Thyroid gland (tissue), 4 donors: ENCODE measurements at regions not wholly inside any gene's neighbourhood (a gene's known extent, or its start where the extent isn't known, plus 50 kb on each side); places are given as distances from the start of the nearest gene placed in this dataset.
"Not testable (repeated sequence)": the region's sequence is repeated elsewhere in the genome, so short reads cannot be mapped to it uniquely, and the experiment has no call there.

Experiments
- DNase-seq, 2 donors: peaks; one replicate each; pipeline ENCODE4 v3.0.0-alpha.2; 2019
- H3K27ac ChIP-seq, 3 donors: fragments of 200-600 bp; sonication (generic); 1 replicate in 2 of 3; 2 replicates in 1 of 3; pipeline ENCODE4 v1.5.1; 2016 to 2019; ENCODE audit warnings: mild to moderate bottlenecking in 1 of 3, moderate library complexity in 1 of 3
- H3K27me3 ChIP-seq: fragments of 200-600 bp; sonication (generic); one replicate; pipeline ENCODE4 v1.5.1; 2019
- H3K36me3 ChIP-seq, 2 donors: fragments of 200-600 bp; sonication (generic); one replicate each; pipeline ENCODE4 v1.5.1; 2016 to 2019
- H3K4me1 ChIP-seq, 2 donors: fragments of 200-600 bp; sonication (generic); one replicate each; pipeline ENCODE4 v1.5.1; 2017 to 2019
- H3K4me3 ChIP-seq, 3 donors: fragments of 200-600 bp; sonication (generic); replicated peaks in 1 of 3; 1 replicate in 2 of 3; 2 replicates in 1 of 3; pipeline ENCODE4 v1.5.1; 2016; ENCODE audit warnings: mild to moderate bottlenecking in 1 of 3
- H3K9me3 ChIP-seq: fragments of 200-600 bp; sonication (generic); one replicate; pipeline ENCODE4 v1.5.1; 2017
- WGBS, 2 donors: methylation state at CpG; one replicate each; pipeline ENCODE4 v1.1.5; 2017; 5-methylcytosine and 5-hydroxymethylcytosine counted together
- intact Hi-C: fragments of 100-400 bp; cut with DNase I; formaldehyde crosslinking; loops from one replicate; pipeline ENCODE4 v1.15.1; 2023

DNA sequence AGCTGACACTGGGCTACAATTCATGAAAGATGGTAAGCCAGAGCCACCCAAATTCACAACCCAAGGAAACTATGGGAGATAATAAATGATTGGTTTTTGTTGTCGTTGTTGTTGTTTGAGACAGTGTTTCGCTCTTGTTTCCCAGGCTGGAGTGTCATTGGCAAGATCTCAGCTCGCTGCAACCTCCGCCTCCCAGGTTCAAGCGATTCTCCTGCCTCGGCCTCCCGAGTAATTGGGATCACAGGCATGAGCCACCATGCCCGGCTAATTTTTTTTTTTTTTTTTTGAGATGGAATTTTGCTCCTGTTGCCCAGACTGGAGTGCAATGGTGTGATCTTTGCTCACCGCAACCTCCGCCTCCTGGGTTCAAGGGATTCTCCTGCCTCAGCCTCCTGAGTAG lies 65.9 kb upstream of the METTL9 start:
- DNase-seq, H3K27ac ChIP-seq, H3K9me3 ChIP-seq, H3K36me3 ChIP-seq, H3K4me1 ChIP-seq, H3K27me3 ChIP-seq, H3K4me3 ChIP-seq, intact Hi-C loops: not testable (repeated sequence)
- 95 to 98% methylated on average over 10 of the region's 10 CpGs for WGBS, 2 donors

DNA sequence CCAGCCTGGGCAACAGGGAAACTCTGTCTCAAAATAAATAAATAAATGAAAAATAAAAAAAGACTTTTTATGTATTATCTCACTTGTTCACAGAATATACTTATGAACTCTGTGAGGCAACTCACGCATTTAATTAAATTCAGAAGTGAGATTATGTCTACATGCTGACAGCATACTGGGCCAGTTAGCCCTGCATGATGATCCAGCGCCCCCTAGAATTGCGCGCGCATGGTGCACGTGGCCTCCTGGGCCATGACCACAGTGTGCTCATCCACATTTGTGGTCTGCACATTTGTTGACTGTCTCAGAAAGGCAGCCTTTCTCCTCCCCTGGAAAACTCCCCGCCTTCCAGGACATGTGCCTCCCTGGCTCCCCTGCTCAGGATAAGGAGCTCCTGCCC lies 64.8 kb upstream of the METTL9 start:
- DNase-seq, intact Hi-C loops, H3K36me3 ChIP-seq, H3K4me1 ChIP-seq, H3K4me3 ChIP-seq, H3K9me3 ChIP-seq, H3K27ac ChIP-seq, H3K27me3 ChIP-seq: not testable (repeated sequence)
- 83 to 90% methylated on average over 7 of the region's 7 CpGs for WGBS, 2 donors

DNA sequence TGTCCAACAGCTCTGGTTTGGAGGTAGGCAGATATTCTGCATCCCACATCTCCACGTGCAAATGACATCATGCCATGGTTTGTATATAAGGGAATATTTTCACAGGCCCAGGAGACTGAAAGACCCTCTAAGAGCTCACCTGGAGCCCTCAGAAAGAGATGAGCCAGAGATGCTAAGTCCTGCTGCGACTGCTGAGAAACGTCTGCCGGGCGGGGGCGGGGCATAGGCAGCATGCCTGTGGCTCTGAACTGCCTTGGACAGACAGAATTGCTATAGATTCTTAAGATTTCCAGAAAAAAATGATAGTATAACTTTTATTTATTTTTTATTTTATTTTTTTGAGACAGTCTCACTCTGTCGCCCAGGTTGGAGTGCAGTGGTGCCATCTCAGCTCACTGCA lies 64.2 kb upstream of the METTL9 start:
- intact Hi-C loops, DNase-seq, H3K36me3 ChIP-seq, H3K4me1 ChIP-seq, H3K27ac ChIP-seq, H3K9me3 ChIP-seq, H3K27me3 ChIP-seq, H3K4me3 ChIP-seq: not testable (repeated sequence)
- WGBS, 2 donors = 66 to 86% methylated on average over 5 of the region's 7 CpGs

DNA sequence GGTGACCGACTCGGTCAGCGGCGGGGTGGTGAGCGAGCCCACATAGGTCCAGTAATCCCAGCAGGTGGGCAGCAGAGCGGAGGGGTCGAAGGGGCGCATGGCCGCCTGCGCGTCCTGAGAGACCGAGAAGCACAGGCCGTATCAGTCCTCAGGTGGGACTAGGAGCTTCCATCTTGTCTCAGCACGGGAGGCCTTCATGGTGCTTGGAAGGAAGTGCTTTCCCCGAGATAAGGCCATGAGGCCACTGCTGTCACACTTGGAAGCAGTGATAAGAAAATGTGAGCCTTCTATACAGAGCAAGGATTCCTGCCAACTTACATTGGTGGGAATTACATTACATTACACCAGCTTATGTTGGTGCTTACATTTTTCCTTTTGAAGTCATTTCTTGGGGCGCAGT lies 62.6 kb upstream of the METTL9 start:
- H3K9me3 ChIP-seq, H3K27me3 ChIP-seq, H3K4me1 ChIP-seq, H3K36me3 ChIP-seq, intact Hi-C loops, H3K27ac ChIP-seq, DNase-seq, H3K4me3 ChIP-seq: not testable (repeated sequence)
- 84 to 91% methylated on average over 8 to 10 of the region's 16 CpGs for WGBS, 2 donors

DNA sequence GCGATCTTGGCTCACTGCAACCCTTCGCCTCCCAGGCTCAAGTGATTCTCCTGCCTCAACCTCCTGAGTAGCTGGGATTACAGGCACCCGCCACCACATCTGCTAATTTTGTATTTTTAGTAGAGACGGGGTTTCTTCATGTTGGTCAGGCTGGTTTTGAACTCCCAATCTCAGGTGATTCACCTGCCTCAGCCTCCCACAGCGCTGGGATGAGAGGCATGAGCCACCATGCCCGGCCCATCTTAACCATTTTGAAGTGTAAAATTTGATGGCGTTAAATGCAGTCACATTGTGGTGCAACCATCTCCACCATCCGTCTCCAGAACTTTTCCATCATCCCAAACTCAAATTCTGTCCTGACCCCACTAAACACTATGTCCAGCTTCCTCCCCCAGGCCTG lies 61.8 kb upstream of the METTL9 start:
- intact Hi-C loops, H3K9me3 ChIP-seq, H3K4me3 ChIP-seq, H3K27ac ChIP-seq, H3K27me3 ChIP-seq, H3K36me3 ChIP-seq, H3K4me1 ChIP-seq, DNase-seq: not testable (repeated sequence)
- 95 to 98% methylated on average over 8 of the region's 8 CpGs for WGBS, 2 donors

DNA sequence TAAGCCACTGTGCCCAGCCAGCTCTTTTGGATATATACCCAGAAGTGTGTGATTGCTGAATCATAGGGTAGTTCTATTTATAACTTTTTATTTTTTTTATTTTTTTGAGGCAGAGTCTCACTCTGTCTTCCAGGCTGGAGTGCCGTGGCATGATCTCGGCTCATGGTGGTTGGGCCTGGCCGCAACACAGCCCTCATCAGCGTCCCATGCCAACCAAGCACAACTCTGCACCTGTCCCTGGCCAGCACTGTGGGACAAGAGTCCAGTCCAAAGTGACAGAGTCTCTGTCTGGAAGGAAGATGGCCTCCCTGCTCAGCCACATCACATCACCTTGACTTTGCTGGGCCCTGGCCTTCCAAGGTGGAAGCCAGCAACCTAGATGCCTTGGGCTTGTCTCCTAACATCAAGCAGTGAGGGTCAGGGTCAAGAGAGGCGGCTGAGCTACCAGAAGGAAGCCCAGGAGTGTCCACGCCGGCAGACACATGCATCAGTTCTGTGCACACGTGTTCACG lies 60.2 kb upstream of the METTL9 start:
- 86 to 93% methylated on average over 9 of the region's 9 CpGs for WGBS, 2 donors
- H3K4me3 ChIP-seq, H3K9me3 ChIP-seq, H3K36me3 ChIP-seq, intact Hi-C loops, H3K27ac ChIP-seq, H3K27me3 ChIP-seq, H3K4me1 ChIP-seq, DNase-seq: not testable (repeated sequence)

DNA sequence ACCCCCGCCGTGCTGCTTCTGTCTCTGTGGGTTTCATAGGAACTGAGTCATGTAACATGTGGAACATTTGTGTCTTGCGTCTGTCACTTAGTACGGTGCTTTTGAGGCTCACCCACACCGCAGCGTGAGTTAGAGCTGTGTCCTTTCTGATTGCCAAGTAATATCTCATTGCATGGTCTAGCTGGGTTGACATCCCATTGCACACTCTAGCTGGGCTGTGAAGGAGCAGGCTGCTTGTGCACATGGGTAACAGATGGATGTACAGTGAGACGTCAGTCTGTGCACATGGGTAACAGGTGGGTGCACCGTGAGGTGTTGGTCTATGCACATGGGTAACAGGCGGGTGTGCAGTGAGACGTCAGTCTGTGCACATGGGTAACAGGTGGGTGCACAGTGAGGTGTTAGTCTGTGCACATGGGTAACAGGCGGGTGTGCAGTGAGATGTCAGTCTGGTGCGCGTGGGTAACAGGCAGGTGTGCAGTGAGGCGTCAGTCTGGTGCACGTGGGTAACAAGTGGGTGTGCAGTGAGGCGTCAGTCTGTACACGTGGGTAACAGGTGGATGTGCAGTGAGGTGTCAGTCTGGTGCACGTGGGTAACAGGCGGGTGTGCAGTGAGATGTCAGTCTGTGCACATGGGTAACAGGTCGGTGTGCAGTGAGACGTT lies 58.5 kb upstream of the METTL9 start:
- DNase-seq, H3K27ac ChIP-seq, intact Hi-C loops, H3K4me1 ChIP-seq, H3K36me3 ChIP-seq, H3K9me3 ChIP-seq, H3K27me3 ChIP-seq, H3K4me3 ChIP-seq: not testable (repeated sequence)
- WGBS, 2 donors = 72 to 75% methylated on average over 18 to 21 of the region's 21 CpGs

DNA sequence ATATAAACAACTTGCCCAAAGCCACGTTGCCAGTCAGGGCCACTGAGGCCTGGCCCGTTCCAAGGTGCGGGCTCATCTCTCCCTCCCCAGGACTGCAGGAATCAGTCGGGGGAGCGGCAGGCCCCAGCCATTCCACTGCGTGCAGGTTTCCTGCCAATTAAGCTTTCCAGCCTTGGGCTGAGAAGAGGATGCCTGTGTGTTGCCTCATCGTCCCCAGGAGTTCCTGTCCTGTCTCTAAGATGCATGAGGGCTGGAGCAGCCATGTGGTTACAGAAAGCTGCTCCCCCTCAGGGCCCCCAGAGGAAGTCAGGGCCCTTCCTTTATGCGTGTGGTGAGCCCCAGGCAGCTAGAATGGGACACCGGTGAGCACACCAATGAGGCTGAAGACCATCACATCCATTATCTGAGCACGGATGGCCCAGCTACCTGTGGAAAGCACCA lies 57.7 kb upstream of the METTL9 start:
- DNase-seq, H3K36me3 ChIP-seq, H3K4me1 ChIP-seq, H3K27me3 ChIP-seq, H3K4me3 ChIP-seq, intact Hi-C loops, H3K27ac ChIP-seq, H3K9me3 ChIP-seq: not testable (repeated sequence)
- 57 to 58% methylated on average over 3 to 4 of the region's 10 CpGs for WGBS, 2 donors

DNA sequence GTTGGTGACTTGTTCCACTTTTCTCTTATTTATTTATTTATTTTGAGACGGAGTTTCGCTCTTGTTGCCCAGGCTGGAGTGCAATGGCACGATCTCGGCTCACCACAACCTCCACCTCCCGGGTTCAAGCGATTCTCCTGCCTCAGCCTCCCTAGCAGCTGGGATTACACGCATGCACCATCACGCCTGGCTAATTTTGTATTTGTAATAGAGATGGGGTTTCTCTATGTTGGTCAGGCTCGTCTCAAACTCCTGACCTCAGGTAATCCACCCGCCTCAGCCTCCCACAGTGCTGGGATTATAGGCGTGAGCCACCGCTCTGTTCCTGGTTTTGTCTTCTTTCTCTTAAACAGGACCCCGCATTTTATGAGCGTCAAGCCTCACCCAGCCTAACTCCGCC lies 57.3 kb upstream of the METTL9 start:
- H3K27me3 ChIP-seq, H3K36me3 ChIP-seq, H3K27ac ChIP-seq, DNase-seq, H3K9me3 ChIP-seq, intact Hi-C loops, H3K4me3 ChIP-seq, H3K4me1 ChIP-seq: not testable (repeated sequence)
- WGBS, 2 donors = 84 to 88% methylated on average over 12 of the region's 15 CpGs

DNA sequence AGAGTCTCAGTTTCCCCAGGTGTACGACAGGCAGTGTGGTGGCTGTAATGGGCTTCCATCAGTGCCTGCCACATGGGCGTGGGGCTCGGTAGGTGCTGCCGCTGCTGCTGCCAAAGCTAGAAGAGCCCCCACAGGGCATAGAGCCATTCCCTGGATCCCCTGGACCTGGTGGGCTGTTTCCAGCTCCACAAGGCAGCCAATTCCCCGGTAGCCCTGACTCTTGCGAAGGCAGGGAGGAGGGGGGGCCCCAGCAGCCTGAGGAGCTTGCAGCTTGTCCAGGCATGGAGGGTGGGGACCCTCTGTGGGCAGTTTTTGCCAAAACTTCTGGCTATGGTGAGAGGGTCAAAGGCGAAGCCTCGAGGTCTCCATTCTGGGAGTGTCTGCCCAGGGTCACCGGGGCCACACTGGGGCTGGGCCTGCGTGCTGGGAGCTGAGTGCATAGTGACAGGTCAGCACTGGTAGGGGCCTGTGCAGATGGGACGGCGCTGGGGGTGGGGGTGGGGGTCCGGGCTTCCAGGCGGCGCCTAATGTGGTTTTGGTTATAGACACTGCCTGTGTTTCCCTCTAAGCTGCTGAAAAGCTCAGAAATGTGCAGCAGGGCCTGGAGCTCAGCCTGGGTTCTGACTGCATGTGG lies 56.8 kb upstream of the METTL9 start:
- H3K9me3 ChIP-seq, H3K36me3 ChIP-seq, DNase-seq, H3K27ac ChIP-seq, intact Hi-C loops, H3K4me1 ChIP-seq, H3K27me3 ChIP-seq, H3K4me3 ChIP-seq: not testable (repeated sequence)
- no CpG with 5 or more reads among the region's 15 CpGs for WGBS, 2 donors

DNA sequence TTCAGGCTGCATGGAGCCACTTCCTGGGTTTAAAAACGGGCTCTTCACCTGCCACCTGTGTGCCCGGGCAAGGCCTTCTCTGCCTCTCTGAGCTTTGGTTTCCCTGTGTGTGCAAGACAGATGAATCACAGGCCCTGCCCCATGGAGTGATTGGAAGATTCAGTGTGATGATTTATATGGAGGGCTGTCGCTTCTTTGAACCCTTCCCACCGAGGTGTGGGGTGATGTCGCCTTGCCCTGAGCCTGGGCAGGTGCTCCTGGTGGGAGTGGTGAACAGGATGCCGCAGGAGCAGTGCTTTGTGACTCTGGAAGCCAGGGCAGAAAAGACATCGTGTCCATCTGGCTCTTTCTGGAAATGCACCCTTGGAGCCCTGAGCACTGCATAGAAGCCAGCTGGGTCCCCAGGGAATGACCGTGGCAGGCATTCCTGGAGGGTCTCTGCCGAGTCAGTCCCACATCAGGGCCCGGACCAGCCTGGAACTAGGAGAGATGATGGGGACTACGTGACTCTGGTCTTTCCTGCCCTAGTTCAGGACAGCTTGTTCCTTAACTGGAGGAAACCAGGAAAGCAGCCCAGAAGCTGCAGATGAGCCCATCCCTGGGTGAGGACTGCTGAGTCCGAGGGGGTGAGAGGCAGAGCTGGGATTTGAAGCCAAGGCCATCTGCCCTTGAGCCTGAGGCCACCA lies 56.1 kb upstream of the METTL9 start:
- H3K27ac ChIP-seq, H3K36me3 ChIP-seq, intact Hi-C loops, H3K27me3 ChIP-seq, H3K4me3 ChIP-seq, DNase-seq, H3K4me1 ChIP-seq, H3K9me3 ChIP-seq: not testable (repeated sequence)
- 57 to 70% methylated on average over 8 to 12 of the region's 12 CpGs for WGBS, 2 donors

DNA sequence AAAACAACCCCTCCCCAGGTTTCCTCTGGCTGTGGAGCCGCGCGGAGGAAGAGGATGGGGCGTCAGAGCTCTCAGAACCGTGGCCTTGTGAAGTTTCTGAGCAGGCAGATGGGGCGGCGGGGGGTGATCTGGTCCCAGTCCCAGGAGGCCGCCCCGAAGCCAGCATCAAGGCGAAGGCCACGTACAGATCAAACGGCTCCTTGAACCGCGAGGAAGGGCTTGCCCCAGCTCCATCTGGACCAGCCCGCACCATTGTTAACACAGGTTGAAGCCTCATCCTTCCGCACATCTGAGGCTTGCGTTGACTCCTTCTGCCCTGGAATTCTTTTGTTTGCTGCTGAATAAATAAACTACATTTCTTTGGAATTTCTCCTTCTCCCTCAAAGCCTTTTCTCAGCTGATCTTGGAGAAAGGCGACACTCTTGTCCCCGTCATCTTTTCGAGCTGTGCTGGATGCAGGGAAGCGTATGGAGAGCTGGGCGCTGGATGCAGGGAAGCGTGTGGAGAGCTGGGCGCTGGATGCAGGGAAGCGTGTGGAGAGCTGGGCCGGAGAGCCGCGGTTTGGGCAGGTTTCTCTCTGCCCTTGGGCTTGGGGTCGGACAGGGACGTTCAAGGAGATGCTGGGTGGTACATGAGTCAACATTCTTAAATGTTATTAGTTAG lies 53.6 kb upstream of the METTL9 start:
- H3K36me3 ChIP-seq, DNase-seq, H3K4me1 ChIP-seq, H3K27me3 ChIP-seq, H3K9me3 ChIP-seq, intact Hi-C loops, H3K4me3 ChIP-seq, H3K27ac ChIP-seq: not testable (repeated sequence)
- WGBS, 2 donors = 73 to 81% methylated on average over 30 of the region's 30 CpGs
